Activated CD4-positive, alpha-beta T cell treated with anti-CD3 and anti-CD28 coated beads for 36 hours (primary cell): ENCODE measurements at regions not wholly inside any gene's neighbourhood (a gene's known extent, or its start where the extent isn't known, plus 50 kb on each side); places are given as distances from the start of the nearest gene placed in this dataset.
A peak's percentile ranks its signal among the peaks of the same experiment; 100 is the strongest.

Experiments used
- ATAC-seq: fragments of 200-7000 bp; cut with Tn5 transposase; one replicate; pipeline ENCODE4 v1.10.0; 2021; ENCODE audit warnings: mild to moderate bottlenecking, moderate library complexity
- CTCF ChIA-PET: fragments of 350-600 bp; sonication (Branson Sonifier 250); formaldehyde crosslinking; loops from one replicate; lab custom pipeline; 2021; ENCODE audit warnings: antibody characterized with exemption; lab: Charles Lee
- POLR2A ChIA-PET: fragments of 350-600 bp; sonication (Branson Sonifier 250); formaldehyde crosslinking; loops from one replicate; lab custom pipeline; 2021; ENCODE audit warnings: antibody characterized with exemption, inconsistent platforms; lab: Charles Lee
- DNase-seq: peaks from one replicate; pipeline ENCODE4 v3.0.0-alpha.2; 2020
- H3K27ac Mint-ChIP-seq: one replicate; pipeline ENCODE4 v1.8.0; 2021; ENCODE audit warnings: mixed read lengths
- H3K27me3 Mint-ChIP-seq: one replicate; pipeline ENCODE4 v1.8.0; 2021; ENCODE audit warnings: mixed read lengths
- H3K36me3 Mint-ChIP-seq: one replicate; pipeline ENCODE4 v1.8.0; 2021; ENCODE audit warnings: low read depth, mixed read lengths
- H3K4me1 Mint-ChIP-seq: one replicate; pipeline ENCODE4 v1.8.0; 2021; ENCODE audit warnings: mixed read lengths
- H3K4me3 Mint-ChIP-seq: one replicate; pipeline ENCODE4 v1.8.0; 2021; ENCODE audit warnings: mild to moderate bottlenecking, moderate library complexity, mixed read lengths
- H3K9me3 Mint-ChIP-seq: one replicate; pipeline ENCODE4 v1.8.0; 2021; ENCODE audit warnings: low read depth, mixed read lengths
- intact Hi-C, 2 experiments: fragments of 100-400 bp; cut with DNase I in 1 of 2; cut with micrococcal nuclease in 1 of 2; formaldehyde crosslinking; loops; one replicate each; pipeline versions ENCODE4 v1.14.2 to v1.15.1; 2022 to 2024; cut with DNase I, micrococcal nuclease

- Mint-ChIP-seq H3K36me3 (no peaks in the 10 kb centered on the region), H3K27ac (no peak overlapping the region)
Measured at GRCh38 chr2:194946826-194947225, 710.2 kb upstream of the SLC39A10 start.

GRCh38 chr2:194938066-194938465 is 719.0 kb upstream of the SLC39A10 start:
- CTCF ChIA-PET = interaction anchor here (0.5 kb wide), 1 partner anchor 756 kb away, joined by 3 read pairs; no protein-coding TSS in a partner anchor
- H3K4me1 Mint-ChIP-seq = no peaks in the 10 kb centered on the region
- ATAC-seq = no peak
- intact Hi-C loops = no loop called here
- H3K36me3 Mint-ChIP-seq = no peaks in the 10 kb centered on the region
- no peaks in the 10 kb centered on the region for H3K27me3 Mint-ChIP-seq
- POLR2A ChIA-PET = no interaction called here
- DNase-seq = no peak
- H3K9me3 Mint-ChIP-seq = peaks cover 2% of the 10 kb centered on the region
- no peak overlapping the region for H3K4me3 Mint-ChIP-seq
- H3K27ac Mint-ChIP-seq = no peak overlapping the region

More at GRCh38 chr2:194946826-194947225, 710.2 kb upstream of the SLC39A10 start:
- ATAC-seq (no peak), DNase-seq (no peak)
- H3K4me3 Mint-ChIP-seq = no peak overlapping the region
- no peaks in the 10 kb centered on the region for H3K27me3 Mint-ChIP-seq
- no peaks in the 10 kb centered on the region for H3K4me1 Mint-ChIP-seq
- H3K9me3 Mint-ChIP-seq = no peaks in the 10 kb centered on the region
- intact Hi-C loops = no loop called here
- ChIA-PET CTCF (no interaction called here), POLR2A (no interaction called here)

DNA sequence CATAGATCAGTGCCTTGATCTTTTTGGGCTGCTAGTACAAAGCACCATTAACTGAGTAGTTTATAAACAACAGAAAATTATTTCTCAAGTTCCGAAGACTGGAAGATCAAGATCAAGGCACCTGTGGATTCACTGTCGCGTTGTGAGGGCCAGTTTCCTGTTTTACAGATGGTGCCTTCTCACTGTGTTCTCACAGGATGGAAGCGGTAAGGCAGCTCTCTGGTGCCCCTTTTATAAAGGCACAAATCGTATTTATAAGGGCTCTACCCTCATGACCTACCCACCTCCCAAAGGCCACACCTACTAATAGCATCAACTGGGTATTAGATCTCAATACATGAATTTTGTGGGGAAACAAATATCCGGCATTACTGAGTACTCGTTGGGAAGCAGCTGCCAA is 729.5 kb upstream of the SLC39A10 start:
- ATAC-seq (no peak), DNase-seq (no peak)
- no peaks in the 10 kb centered on the region for H3K4me1 Mint-ChIP-seq
- ChIA-PET CTCF (no interaction called here), POLR2A (interaction anchor here (0.6 kb wide), 1 partner anchor 1530 kb away, joined by 3 read pairs; no protein-coding TSS in a partner anchor)
- no peaks in the 10 kb centered on the region for H3K27me3 Mint-ChIP-seq
- H3K9me3 Mint-ChIP-seq = no peaks in the 10 kb centered on the region
- intact Hi-C loops = no loop called here
- H3K4me3 Mint-ChIP-seq = no peak overlapping the region
- no peak overlapping the region for H3K27ac Mint-ChIP-seq
- H3K36me3 Mint-ChIP-seq = no peaks in the 10 kb centered on the region

DNA sequence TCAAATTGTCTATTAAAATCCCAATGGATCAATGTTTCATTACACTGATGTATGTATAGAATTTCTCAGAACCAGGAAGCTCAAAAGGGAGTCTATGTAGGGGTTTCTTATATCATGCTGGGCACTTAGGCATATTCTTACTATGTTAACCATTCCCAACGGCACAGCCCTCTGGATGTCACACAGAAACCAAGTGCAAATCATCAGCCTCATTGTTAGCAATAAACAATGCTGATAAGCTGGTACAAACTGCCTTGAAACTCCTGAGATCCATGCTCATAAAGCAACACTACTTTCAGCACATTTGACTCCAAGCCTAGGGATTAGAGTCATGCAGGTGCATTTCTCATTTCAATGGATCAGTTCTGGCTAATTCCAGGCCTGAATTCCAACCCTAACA is 730.2 kb upstream of the SLC39A10 start:
- no peaks in the 10 kb centered on the region for H3K4me1 Mint-ChIP-seq
- H3K27me3 Mint-ChIP-seq = no peaks in the 10 kb centered on the region
- ChIA-PET POLR2A (no interaction called here), CTCF (no interaction called here)
- intact Hi-C loops = no loop called here
- DNase-seq = no peak
- H3K36me3 Mint-ChIP-seq = no peaks in the 10 kb centered on the region
- no peak for ATAC-seq
- H3K27ac Mint-ChIP-seq = no peak overlapping the region
- no peak overlapping the region for H3K4me3 Mint-ChIP-seq
- no peaks in the 10 kb centered on the region for H3K9me3 Mint-ChIP-seq

DNA sequence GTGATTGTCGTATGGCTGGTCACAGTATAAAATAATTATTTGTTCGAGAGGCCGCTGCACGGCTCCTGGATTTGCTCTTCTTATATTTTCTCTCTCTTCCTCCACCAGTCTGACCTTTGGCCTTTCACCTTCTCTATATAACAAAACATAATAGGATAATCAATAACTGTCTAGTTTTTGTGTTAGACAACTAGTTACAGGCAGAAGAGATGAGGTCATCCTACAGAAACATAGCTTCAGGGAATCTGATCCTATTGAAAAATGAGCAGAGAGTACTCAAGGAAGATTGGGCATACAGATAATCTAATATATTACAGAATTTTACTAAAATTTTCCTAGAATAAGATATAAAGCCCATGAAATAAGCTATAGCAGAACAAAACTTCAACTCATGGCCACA is 731.3 kb upstream of the SLC39A10 start:
- POLR2A ChIA-PET = no interaction called here
- Mint-ChIP-seq H3K4me3 (no peak overlapping the region), H3K9me3 (no peaks in the 10 kb centered on the region)

DNA sequence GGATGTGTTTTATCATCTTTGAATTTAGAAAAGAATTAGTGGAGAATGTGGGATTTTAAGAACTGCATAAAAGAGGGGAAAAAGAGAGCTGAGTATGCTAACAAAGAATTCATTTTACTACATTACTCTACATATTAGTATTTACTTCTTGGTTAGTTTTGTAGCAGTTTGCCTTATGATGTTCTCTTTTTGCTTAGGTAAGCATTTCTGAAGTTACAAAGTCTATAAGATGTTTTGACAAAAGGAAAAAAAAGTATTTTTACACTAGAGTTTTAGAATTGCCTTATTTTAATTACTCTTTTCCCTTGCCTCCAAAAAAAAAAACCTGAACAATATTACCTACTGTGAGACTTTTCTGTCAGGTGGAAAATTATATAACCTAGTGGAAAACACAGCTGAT is 739.5 kb upstream of the SLC39A10 start:
- no peaks in the 10 kb centered on the region for H3K27me3 Mint-ChIP-seq
- ChIA-PET POLR2A (no interaction called here), CTCF (no interaction called here)
- H3K4me1 Mint-ChIP-seq = no peaks in the 10 kb centered on the region
- no peak overlapping the region for H3K4me3 Mint-ChIP-seq
- no peaks in the 10 kb centered on the region for H3K36me3 Mint-ChIP-seq
- intact Hi-C loops = no loop called here
- no peaks in the 10 kb centered on the region for H3K9me3 Mint-ChIP-seq
- H3K27ac Mint-ChIP-seq = no peak overlapping the region
- ATAC-seq (no peak), DNase-seq (no peak)

More for the DNA sequence above, 731.3 kb upstream of the SLC39A10 start:
- intact Hi-C loops = no loop called here
- no peaks in the 10 kb centered on the region for H3K27me3 Mint-ChIP-seq
- no peak for ATAC-seq
- no peak overlapping the region for H3K27ac Mint-ChIP-seq
- CTCF ChIA-PET = interaction anchor here (1.0 kb wide), 1 partner anchor 37 kb away, joined by 3 read pairs; no protein-coding TSS in a partner anchor
- DNase-seq = no peak
- H3K4me1 Mint-ChIP-seq = no peaks in the 10 kb centered on the region
- no peaks in the 10 kb centered on the region for H3K36me3 Mint-ChIP-seq

- Mint-ChIP-seq H3K27me3 (no peaks in the 10 kb centered on the region), H3K36me3 (no peaks in the 10 kb centered on the region), H3K4me3 (no peak overlapping the region), H3K4me1 (no peaks in the 10 kb centered on the region), H3K27ac (no peak overlapping the region), H3K9me3 (no peaks in the 10 kb centered on the region)
- intact Hi-C loops = no loop called here
- ChIA-PET POLR2A (no interaction called here), CTCF (no interaction called here)
- DNase-seq (no peak), ATAC-seq (no peak)
Measured at GRCh38 chr2:194915485-194915884, 741.5 kb upstream of the SLC39A10 start.

- H3K9me3 Mint-ChIP-seq = peaks cover 2% of the 10 kb centered on the region
- CTCF ChIA-PET = no interaction called here
- intact Hi-C loops = no loop called here
- no peak for ATAC-seq
- no peak overlapping the region for H3K27ac Mint-ChIP-seq
- POLR2A ChIA-PET = no interaction called here
- no peaks in the 10 kb centered on the region for H3K4me1 Mint-ChIP-seq
- no peaks in the 10 kb centered on the region for H3K27me3 Mint-ChIP-seq
- H3K4me3 Mint-ChIP-seq = no peak overlapping the region
- no peak for DNase-seq
- H3K36me3 Mint-ChIP-seq = no peaks in the 10 kb centered on the region
Measured at GRCh38 chr2:194907569-194907968, 749.5 kb upstream of the SLC39A10 start.

GRCh38 chr2:194896871-194897270 is 760.2 kb upstream of the SLC39A10 start:
- ATAC-seq (no peak), DNase-seq (no peak)
- H3K4me3 Mint-ChIP-seq = no peak overlapping the region
- intact Hi-C loops = no loop called here
- peaks cover 3% of the 10 kb centered on the region for H3K27me3 Mint-ChIP-seq
- H3K4me1 Mint-ChIP-seq = no peaks in the 10 kb centered on the region
- CTCF ChIA-PET = interaction anchor here (0.5 to 0.7 kb wide), 2 partner anchors 163 to 255 kb away, joined by 3 to 5 read pairs; no protein-coding TSS in a partner anchor
- no peaks in the 10 kb centered on the region for H3K36me3 Mint-ChIP-seq
- no peaks in the 10 kb centered on the region for H3K9me3 Mint-ChIP-seq
- POLR2A ChIA-PET = no interaction called here
- H3K27ac Mint-ChIP-seq = no peak overlapping the region

DNA sequence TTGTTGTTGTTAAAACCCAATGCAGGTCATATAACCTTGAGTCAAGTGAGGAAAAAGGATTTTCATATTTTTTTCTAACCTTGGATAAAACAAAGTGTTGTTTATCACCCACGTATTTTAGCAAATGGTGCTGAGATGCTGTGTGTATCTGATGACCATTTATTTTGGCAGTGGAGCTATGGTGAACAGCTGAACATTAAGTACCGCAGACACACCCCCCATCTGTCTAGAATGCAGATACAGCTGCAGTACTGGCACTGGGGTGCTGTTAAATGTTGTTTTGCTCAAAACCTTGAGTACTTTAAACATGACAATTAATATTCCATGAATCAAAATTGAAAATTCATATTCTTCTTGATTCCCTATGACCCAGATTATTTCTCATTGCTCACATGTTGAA is 773.3 kb upstream of the SLC39A10 start:
- H3K27me3 Mint-ChIP-seq = peaks cover 1% of the 10 kb centered on the region
- no peaks in the 10 kb centered on the region for H3K9me3 Mint-ChIP-seq
- DNase-seq = no peak
- H3K4me1 Mint-ChIP-seq = no peaks in the 10 kb centered on the region
- no peak overlapping the region for H3K27ac Mint-ChIP-seq
- intact Hi-C loops = no loop called here
- POLR2A ChIA-PET = no interaction called here
- ATAC-seq = no peak
- no peak overlapping the region for H3K4me3 Mint-ChIP-seq
- no peaks in the 10 kb centered on the region for H3K36me3 Mint-ChIP-seq
- CTCF ChIA-PET = no interaction called here

- no peak for DNase-seq
- CTCF ChIA-PET = interaction anchor here (0.6 to 1.0 kb wide), 2 partner anchors 10 to 903 kb away, joined by 3 read pairs; no protein-coding TSS in a partner anchor
- Mint-ChIP-seq H3K27me3 (no peaks in the 10 kb centered on the region), H3K27ac (no peak overlapping the region), H3K4me1 (no peaks in the 10 kb centered on the region), H3K9me3 (no peaks in the 10 kb centered on the region), H3K4me3 (no peak overlapping the region), H3K36me3 (no peaks in the 10 kb centered on the region)
- no peak for ATAC-seq
- intact Hi-C loops = no loop called here
- POLR2A ChIA-PET = no interaction called here
Measured at GRCh38 chr2:194870974-194871535, 786.0 kb upstream of the SLC39A10 start.

DNA sequence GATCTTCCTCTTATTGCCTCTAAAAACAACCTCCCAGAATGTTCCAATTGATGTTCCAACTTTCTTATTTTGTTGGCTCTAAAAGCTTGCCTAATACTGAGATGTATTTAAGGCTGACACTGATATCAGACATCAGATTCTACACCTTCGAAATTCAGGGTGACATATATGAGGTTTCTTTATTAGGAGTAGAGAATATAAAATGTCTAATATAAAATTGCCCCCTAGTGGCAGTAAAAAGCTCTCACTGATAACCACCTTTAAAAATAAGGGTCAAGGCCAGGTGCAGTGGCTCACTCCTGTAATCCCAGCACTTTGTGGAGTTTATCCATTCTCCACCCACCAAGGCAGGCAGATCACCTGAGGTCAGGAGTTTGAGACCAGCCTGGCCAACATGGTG is 789.7 kb upstream of the SLC39A10 start:
- H3K36me3 Mint-ChIP-seq = no peaks in the 10 kb centered on the region
- H3K27me3 Mint-ChIP-seq = no peaks in the 10 kb centered on the region
- POLR2A ChIA-PET = no interaction called here
- ATAC-seq (peak; percentile 23), DNase-seq (no peak)
- no peaks in the 10 kb centered on the region for H3K9me3 Mint-ChIP-seq
- intact Hi-C loops = loop anchor here in 1 of 2 experiments (10.0 kb wide), 1 partner anchor 703 kb away; no protein-coding TSS in a partner anchor
- H3K4me3 Mint-ChIP-seq = no peak overlapping the region
- no peaks in the 10 kb centered on the region for H3K4me1 Mint-ChIP-seq
- CTCF ChIA-PET = interaction anchor here (0.6 to 1.2 kb wide), 4 partner anchors 14 to 1450 kb away, joined by 3 read pairs; no protein-coding TSS in a partner anchor
- H3K27ac Mint-ChIP-seq = no peak overlapping the region
